ENCODE measurements at regions not wholly inside any gene's neighbourhood (a gene's known extent, or its start where the extent isn't known, plus 50 kb on each side); places are given as distances from the start of the nearest gene placed in this dataset.

DNA sequence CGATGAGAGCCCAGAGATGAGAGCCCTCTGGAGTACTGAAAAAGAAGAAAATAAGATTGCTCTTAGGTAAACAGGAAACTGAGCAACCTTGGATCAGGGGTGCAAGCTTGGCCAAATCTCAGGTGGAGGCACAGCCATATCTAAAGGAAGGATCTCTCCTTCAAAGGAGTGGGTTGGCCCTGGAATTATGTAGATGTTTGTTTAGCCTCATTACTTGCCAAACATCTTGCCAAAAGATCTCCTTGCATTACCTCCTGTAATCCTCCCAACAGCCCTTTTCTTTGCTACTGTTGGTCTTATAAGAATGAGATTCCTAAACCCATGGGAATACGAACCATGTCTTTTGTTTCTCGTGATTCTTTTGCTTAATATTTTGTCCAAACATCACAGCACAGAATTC, 332.6 kb upstream of the NCKAP5 start:
- no peak for DNase-seq (ENCODE audit: unreplicated experiment)
- intact Hi-C loops (cut with micrococcal nuclease): no loop called here
- TF ChIP-seq CTCF (IDR thresholded peaks at IDR 0.05; ENCODE audit: unreplicated experiment): no peak
- Mint-ChIP-seq H3K27me3 (ENCODE audit: insufficient read depth, unreplicated experiment) (peaks cover 5% of the 10 kb centered on the region), H3K36me3 (ENCODE audit: insufficient read depth, unreplicated experiment) (no peaks in the 10 kb centered on the region), H3K4me3 (ENCODE audit: unreplicated experiment) (no peak overlapping the region), H3K27ac (ENCODE audit: low read depth, unreplicated experiment) (no peak overlapping the region), H3K9me3 (ENCODE audit: unreplicated experiment) (no peaks in the 10 kb centered on the region), H3K4me1 (ENCODE audit: insufficient read depth, unreplicated experiment) (no peaks in the 10 kb centered on the region)
- no TSS peak for BruUV-seq (replicated peaks)
- CTCF ChIA-PET: interaction anchor here (0.7 to 1.0 kb wide), 2 partner anchors 14 to 455 kb away, joined by 3 to 4 read pairs; no protein-coding TSS in a partner anchor
- POLR2A ChIA-PET: no interaction called here

DNA sequence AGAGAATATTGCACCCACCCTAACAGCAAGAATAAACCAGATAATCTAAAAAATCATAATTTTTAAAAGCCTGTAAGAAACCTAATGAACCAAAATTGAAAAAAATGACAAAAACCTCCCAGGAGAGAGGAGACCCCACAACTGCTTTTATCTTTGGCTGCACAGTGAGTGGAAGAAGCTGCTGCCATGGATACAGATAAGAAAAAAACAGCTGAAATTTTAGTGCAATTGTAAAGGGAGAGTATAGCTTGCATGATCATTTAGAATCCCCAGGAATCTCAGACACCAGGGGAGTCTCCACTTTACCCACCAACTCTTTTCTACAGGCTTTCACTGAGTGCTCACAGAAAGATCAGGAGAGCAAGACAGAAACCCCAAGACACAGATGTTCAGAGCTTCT, 338.1 kb upstream of the NCKAP5 start:
- ChIA-PET CTCF (interaction anchor here (0.6 kb wide), 1 partner anchor 30 kb away, joined by 4 read pairs; no protein-coding TSS in a partner anchor), POLR2A (no interaction called here)
- Mint-ChIP-seq H3K9me3 (ENCODE audit: unreplicated experiment) (peaks cover 7% of the 10 kb centered on the region), H3K27ac (ENCODE audit: low read depth, unreplicated experiment) (no peak overlapping the region), H3K4me3 (ENCODE audit: unreplicated experiment) (no peak overlapping the region), H3K4me1 (ENCODE audit: insufficient read depth, unreplicated experiment) (no peaks in the 10 kb centered on the region), H3K27me3 (ENCODE audit: insufficient read depth, unreplicated experiment) (no peaks in the 10 kb centered on the region), H3K36me3 (ENCODE audit: insufficient read depth, unreplicated experiment) (no peaks in the 10 kb centered on the region)
- DNase-seq (ENCODE audit: unreplicated experiment): no peak
- no TSS peak for BruUV-seq (replicated peaks)
- no peak for TF ChIP-seq CTCF (IDR thresholded peaks at IDR 0.05; ENCODE audit: unreplicated experiment)
- intact Hi-C loops (cut with micrococcal nuclease): no loop called here

DNA sequence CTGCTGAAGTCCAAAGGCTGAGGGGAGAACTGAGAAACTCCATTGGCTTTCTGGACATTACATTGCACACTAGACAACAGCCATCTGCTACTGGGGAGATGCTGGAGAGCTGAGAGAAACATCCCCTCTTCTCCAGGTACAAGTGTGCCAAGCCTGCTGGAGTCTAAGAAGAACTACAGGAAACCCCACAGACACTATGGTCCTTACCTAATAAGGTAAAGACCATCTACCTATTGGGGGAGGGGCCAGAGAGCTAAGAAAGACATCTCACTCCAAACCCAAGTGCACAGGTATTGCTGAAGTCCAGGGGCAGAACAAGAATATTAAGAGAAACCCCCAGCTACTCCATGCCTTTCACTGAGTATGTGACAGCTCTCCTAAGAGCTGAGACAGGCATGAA, 338.7 kb upstream of the NCKAP5 start:
- H3K4me3 Mint-ChIP-seq (ENCODE audit: unreplicated experiment): no peak overlapping the region
- ChIA-PET CTCF (interaction anchor here (1.5 kb wide), 1 partner anchor 21 kb away, joined by 4 read pairs; no protein-coding TSS in a partner anchor), POLR2A (no interaction called here)
- intact Hi-C loops (cut with micrococcal nuclease): no loop called here
- H3K9me3 Mint-ChIP-seq (ENCODE audit: unreplicated experiment): peaks cover 7% of the 10 kb centered on the region
- H3K36me3 Mint-ChIP-seq (ENCODE audit: insufficient read depth, unreplicated experiment): no peaks in the 10 kb centered on the region
- H3K4me1 Mint-ChIP-seq (ENCODE audit: insufficient read depth, unreplicated experiment): no peaks in the 10 kb centered on the region
- H3K27ac Mint-ChIP-seq (ENCODE audit: low read depth, unreplicated experiment): no peak overlapping the region
- H3K27me3 Mint-ChIP-seq (ENCODE audit: insufficient read depth, unreplicated experiment): no peaks in the 10 kb centered on the region
- TF ChIP-seq CTCF (IDR thresholded peaks at IDR 0.05; ENCODE audit: unreplicated experiment): no peak
- no peak for DNase-seq (ENCODE audit: unreplicated experiment)
- BruUV-seq (replicated peaks): no TSS peak

- Mint-ChIP-seq H3K4me1 (ENCODE audit: insufficient read depth, unreplicated experiment) (no peaks in the 10 kb centered on the region), H3K36me3 (ENCODE audit: insufficient read depth, unreplicated experiment) (no peaks in the 10 kb centered on the region), H3K27ac (ENCODE audit: low read depth, unreplicated experiment) (no peak overlapping the region), H3K9me3 (ENCODE audit: unreplicated experiment) (peaks cover 7% of the 10 kb centered on the region), H3K4me3 (ENCODE audit: unreplicated experiment) (no peak overlapping the region), H3K27me3 (ENCODE audit: insufficient read depth, unreplicated experiment) (no peaks in the 10 kb centered on the region)
- no TSS peak for BruUV-seq (replicated peaks)
- ChIA-PET CTCF (interaction anchor here (0.6 to 1.5 kb wide), 2 partner anchors 22 to 38 kb away, joined by 3 to 4 read pairs; no protein-coding TSS in a partner anchor), POLR2A (no interaction called here)
- DNase-seq (ENCODE audit: unreplicated experiment): no peak
- TF ChIP-seq CTCF (IDR thresholded peaks at IDR 0.05; ENCODE audit: unreplicated experiment): no peak
- intact Hi-C loops (cut with micrococcal nuclease): no loop called here
Observed at GRCh38 chr2:133908171-133908570, 339.9 kb upstream of the NCKAP5 start.
